HFF-Myc (cell line): ENCODE measurements at regions not wholly inside any gene's neighbourhood (a gene's known extent, or its start where the extent isn't known, plus 50 kb on each side); places are given as distances from the start of the nearest gene placed in this dataset.
"Not testable (repeated sequence)": the region's sequence is repeated elsewhere in the genome, so short reads cannot be mapped to it uniquely, and the experiment has no call there.

Source experiments
- DNase-seq: peaks from one replicate; pipeline ENCODE4 v3.0.0-alpha.2; 2011; ENCODE audit warnings: low read depth; ENCODE audit errors: extremely low read depth
- H3K4me3 ChIP-seq: replicated peaks from 2 replicates; pipeline ENCODE4 v1.5.1; 2011; ENCODE audit warnings: low read depth, mild to moderate bottlenecking, control low read depth, low read length
- TF ChIP-seq, protein P1 (sequence below): IDR thresholded peaks from 2 replicates; pipeline ENCODE4 v1.5.1; 2012; ENCODE audit warnings: mild to moderate bottlenecking, low read depth, low read length, control low read depth; ENCODE audit errors: missing control alignments

DNA sequence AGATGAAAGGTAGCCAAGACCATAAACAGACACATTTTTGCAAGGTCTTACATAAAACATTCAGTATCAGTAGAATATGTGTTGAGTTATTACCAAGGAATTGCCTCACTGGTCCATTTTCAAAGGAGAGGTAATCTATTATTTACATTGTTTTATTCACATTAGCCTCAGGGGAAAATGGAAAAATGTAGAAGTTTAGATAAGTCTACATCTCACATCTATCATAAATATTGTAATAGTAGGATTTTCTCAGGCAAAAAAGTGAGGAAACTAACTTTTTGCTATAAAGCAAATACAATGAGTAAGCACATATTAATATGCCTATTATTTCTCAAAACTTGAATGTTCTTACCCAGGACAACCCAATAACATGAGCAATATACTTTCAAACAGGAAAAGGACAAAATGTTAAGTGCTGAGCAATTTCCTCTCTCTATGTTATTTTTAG lies 184.6 kb upstream of the AGTR1 start:
- TF ChIP-seq, protein P1, sequence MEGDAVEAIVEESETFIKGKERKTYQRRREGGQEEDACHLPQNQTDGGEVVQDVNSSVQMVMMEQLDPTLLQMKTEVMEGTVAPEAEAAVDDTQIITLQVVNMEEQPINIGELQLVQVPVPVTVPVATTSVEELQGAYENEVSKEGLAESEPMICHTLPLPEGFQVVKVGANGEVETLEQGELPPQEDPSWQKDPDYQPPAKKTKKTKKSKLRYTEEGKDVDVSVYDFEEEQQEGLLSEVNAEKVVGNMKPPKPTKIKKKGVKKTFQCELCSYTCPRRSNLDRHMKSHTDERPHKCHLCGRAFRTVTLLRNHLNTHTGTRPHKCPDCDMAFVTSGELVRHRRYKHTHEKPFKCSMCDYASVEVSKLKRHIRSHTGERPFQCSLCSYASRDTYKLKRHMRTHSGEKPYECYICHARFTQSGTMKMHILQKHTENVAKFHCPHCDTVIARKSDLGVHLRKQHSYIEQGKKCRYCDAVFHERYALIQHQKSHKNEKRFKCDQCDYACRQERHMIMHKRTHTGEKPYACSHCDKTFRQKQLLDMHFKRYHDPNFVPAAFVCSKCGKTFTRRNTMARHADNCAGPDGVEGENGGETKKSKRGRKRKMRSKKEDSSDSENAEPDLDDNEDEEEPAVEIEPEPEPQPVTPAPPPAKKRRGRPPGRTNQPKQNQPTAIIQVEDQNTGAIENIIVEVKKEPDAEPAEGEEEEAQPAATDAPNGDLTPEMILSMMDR: no peak
- no peak overlapping the region for H3K4me3 ChIP-seq
- no peak for DNase-seq

GRCh38 chr3:148518520-148518919 lies 179.2 kb upstream of the AGTR1 start:
- TF ChIP-seq, protein P1: no peak

DNA sequence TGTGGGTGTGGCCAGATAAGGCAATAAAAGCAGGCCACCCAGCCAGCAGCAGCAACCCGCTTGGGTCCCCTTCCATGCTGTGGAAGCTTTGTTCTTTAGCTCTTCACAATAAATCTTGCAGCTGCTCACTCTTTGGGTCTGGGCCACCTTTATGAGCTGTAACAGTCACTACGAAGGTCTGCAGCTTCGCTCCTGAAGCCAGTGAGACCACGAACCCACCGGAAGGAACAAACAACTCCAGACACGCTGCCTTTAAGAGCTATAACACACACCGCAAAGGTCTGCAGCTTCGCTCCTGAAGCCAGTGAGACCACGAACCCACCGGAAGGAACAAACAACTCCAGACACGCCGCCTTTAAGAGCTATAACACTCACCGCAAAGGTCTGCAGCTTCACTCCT lies 172.1 kb upstream of the AGTR1 start:
- H3K4me3 ChIP-seq, DNase-seq: not testable (repeated sequence)

More at GRCh38 chr3:148518520-148518919, 179.2 kb upstream of the AGTR1 start:
- no peak overlapping the region for H3K4me3 ChIP-seq
- no peak for DNase-seq

- no peak for DNase-seq
Observed at GRCh38 chr3:148528024-148528423, 169.7 kb upstream of the AGTR1 start.

GRCh38 chr3:148531836-148532235 lies 165.9 kb upstream of the AGTR1 start:
- H3K4me3 ChIP-seq: no peak overlapping the region
- no peak for DNase-seq
- TF ChIP-seq, protein P1: no peak

More at GRCh38 chr3:148528024-148528423, 169.7 kb upstream of the AGTR1 start:
- TF ChIP-seq, protein P1: no peak
- no peak overlapping the region for H3K4me3 ChIP-seq

DNA sequence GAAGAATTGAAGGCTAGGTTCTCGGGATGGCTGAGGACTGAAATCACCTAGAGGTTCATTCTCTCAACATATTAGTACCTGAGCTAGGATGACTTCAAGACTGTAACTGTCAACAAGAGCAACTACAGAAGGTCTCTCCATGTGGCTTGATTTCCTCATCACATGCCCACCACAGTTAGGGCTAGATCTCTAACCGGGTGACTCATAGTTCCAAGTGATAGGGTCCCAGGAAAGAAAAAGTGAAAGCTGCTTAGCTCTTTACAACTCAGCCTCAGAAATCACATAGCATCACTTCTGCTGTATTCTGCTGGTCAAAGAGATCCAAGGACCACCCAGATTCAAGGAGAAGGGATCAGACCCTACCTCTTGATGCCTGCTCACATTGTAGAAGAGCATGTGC lies 165.4 kb upstream of the AGTR1 start:
- no peak overlapping the region for H3K4me3 ChIP-seq
- no peak for DNase-seq
- TF ChIP-seq, protein P1: no peak

DNA sequence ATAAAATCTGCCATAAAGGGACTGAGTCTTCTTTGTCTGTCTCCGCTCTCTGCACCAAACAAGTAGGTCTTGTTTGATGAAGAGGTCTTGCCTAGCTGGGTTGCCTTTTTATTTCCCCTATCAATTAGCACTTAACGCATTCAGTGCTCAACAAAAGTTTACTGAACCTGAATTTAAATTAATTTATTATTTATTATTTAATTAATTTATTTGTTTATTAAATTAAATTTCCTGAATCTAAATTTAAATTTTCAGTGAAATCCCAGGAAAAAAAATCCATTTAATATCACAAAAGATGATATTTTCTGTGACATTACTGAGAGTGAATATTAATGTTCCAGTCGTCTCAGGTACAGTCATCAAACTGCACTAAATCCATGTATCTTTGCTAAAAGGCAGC lies 164.9 kb upstream of the AGTR1 start:
- no peak overlapping the region for H3K4me3 ChIP-seq
- TF ChIP-seq, protein P1: no peak
- DNase-seq: no peak
